GM23338 (cell line): ENCODE measurements at regions not wholly inside any gene's neighbourhood (a gene's known extent, or its start where the extent isn't known, plus 50 kb on each side); places are given as distances from the start of the nearest gene placed in this dataset.

Experiments
- ATAC-seq: fragments of 200-7000 bp; cut with Tn5 transposase; 3 replicates; pipeline ENCODE4 v1.9.1; 2020
- DNase-seq: peaks from one replicate; pipeline ENCODE4 v3.0.0-alpha.2; 2015; ENCODE audit warnings: low spot score
- H2AFZ ChIP-seq: fragments of 200-600 bp; sonication (generic); 2 replicates; pipeline ENCODE4 v1.8.0; 2016; ENCODE audit warnings: antibody characterized with exemption, mild to moderate bottlenecking, moderate library complexity
- H3F3A ChIP-seq: fragments of 200-600 bp; sonication (generic); replicated peaks from 2 replicates; pipeline ENCODE4 v1.8.0; 2017; ENCODE audit warnings: antibody characterized with exemption, mixed run types, low read depth
- H3K27ac ChIP-seq: fragments of 200-600 bp; sonication (generic); 2 replicates; pipeline ENCODE4 v1.6.1; 2016; ENCODE audit warnings: low read depth
- H3K27me3 ChIP-seq: fragments of 200-600 bp; sonication (generic); 2 replicates; pipeline ENCODE4 v1.8.0; 2016; ENCODE audit warnings: mild to moderate bottlenecking, mixed run types, moderate library complexity; ENCODE audit not compliant: insufficient read depth
- H3K36me3 ChIP-seq: fragments of 200-600 bp; sonication (generic); 2 replicates; pipeline ENCODE4 v1.8.0; 2016; ENCODE audit warnings: mild to moderate bottlenecking; ENCODE audit not compliant: insufficient read depth
- H3K4me1 ChIP-seq: fragments of 200-600 bp; sonication (generic); 2 replicates; pipeline ENCODE4 v1.8.0; 2016; ENCODE audit warnings: mild to moderate bottlenecking, moderate library complexity; ENCODE audit not compliant: insufficient read depth
- H3K4me2 ChIP-seq: fragments of 200-600 bp; sonication (generic); 2 replicates; pipeline ENCODE4 v1.7.1; 2017; ENCODE audit warnings: mixed run types
- H3K4me3 ChIP-seq: fragments of 200-600 bp; sonication (generic); 2 replicates; pipeline ENCODE4 v1.6.1; 2016; ENCODE audit warnings: mixed run types
- H3K79me2 ChIP-seq: fragments of 200-600 bp; sonication (generic); replicated peaks from 2 replicates; pipeline ENCODE4 v1.8.0; 2017; ENCODE audit warnings: mild to moderate bottlenecking; ENCODE audit not compliant: insufficient read depth
- H3K9me2 ChIP-seq: fragments of 200-600 bp; sonication (generic); 2 replicates; pipeline ENCODE4 v1.8.0; 2017; ENCODE audit not compliant: insufficient read depth
- H4K20me1 ChIP-seq: fragments of 200-600 bp; sonication (generic); replicated peaks from 2 replicates; pipeline ENCODE4 v1.8.0; 2017; ENCODE audit warnings: mild to moderate bottlenecking; ENCODE audit not compliant: insufficient read depth
- H3K27ac Mint-ChIP-seq: 2 replicates; pipeline ENCODE4 v1.8.0; 2020; ENCODE audit warnings: inconsistent platforms, mild to moderate bottlenecking, moderate library complexity, mixed read lengths
- H3K27me3 Mint-ChIP-seq: 3 replicates; pipeline ENCODE4 v1.8.0; 2022; ENCODE audit warnings: low read depth, mild to moderate bottlenecking, moderate library complexity, mixed read lengths, inconsistent platforms; ENCODE audit not compliant: insufficient read depth, poor library complexity
- H3K36me3 Mint-ChIP-seq: 3 replicates; pipeline ENCODE4 v1.8.0; 2021; ENCODE audit warnings: low read depth, mild to moderate bottlenecking, inconsistent platforms, moderate library complexity, mixed read lengths
- H3K4me1 Mint-ChIP-seq: 3 replicates; pipeline ENCODE4 v1.8.0; 2020; ENCODE audit warnings: mild to moderate bottlenecking, inconsistent platforms, mixed read lengths
- H3K4me3 Mint-ChIP-seq: 3 replicates; pipeline ENCODE4 v1.8.0; 2021; ENCODE audit warnings: moderate library complexity, mild to moderate bottlenecking, inconsistent platforms, mixed read lengths
- H3K9me3 Mint-ChIP-seq: 3 replicates; pipeline ENCODE4 v1.8.0; 2020; ENCODE audit warnings: moderate library complexity, mild to moderate bottlenecking, inconsistent platforms, mixed read lengths
- CREB1 ChIP-seq: fragments of 250-450 bp; sonication (Bioruptor Pico); IDR thresholded peaks from 2 replicates; pipeline ENCODE4 v1.5.0; 2020; ENCODE audit warnings: low read depth, mild to moderate bottlenecking, moderate library complexity
- ETS1 ChIP-seq: IDR thresholded peaks from 2 replicates; pipeline ENCODE4 v1.6.1; 2016; ENCODE audit warnings: antibody characterized with exemption
- EZH2 ChIP-seq: fragments of 200-600 bp; sonication (generic); IDR thresholded peaks from one replicate; pipeline ENCODE4 v1.8.0; 2017; ENCODE audit warnings: antibody characterized with exemption, mild to moderate bottlenecking, low read depth; ENCODE audit not compliant: unreplicated experiment
- EZH2phosphoT487 ChIP-seq: fragments of 200-600 bp; sonication (generic); IDR thresholded peaks from one replicate; pipeline ENCODE4 v1.8.1; 2018; ENCODE audit warnings: antibody characterized with exemption; ENCODE audit not compliant: unreplicated experiment
- JUNB ChIP-seq: IDR thresholded peaks from one replicate; pipeline ENCODE4 v1.6.1; 2016; ENCODE audit warnings: antibody characterized with exemption; ENCODE audit not compliant: unreplicated experiment
- NANOG ChIP-seq: IDR thresholded peaks from 2 replicates; pipeline ENCODE4 v1.6.1; 2016; ENCODE audit warnings: antibody characterized with exemption, borderline replicate concordance
- POLR2AphosphoS5 ChIP-seq: IDR thresholded peaks from 2 replicates; pipeline ENCODE4 v1.6.1; 2016; ENCODE audit warnings: antibody characterized with exemption, low read depth
- REST ChIP-seq: IDR thresholded peaks from one replicate; pipeline ENCODE4 v1.6.1; 2018; ENCODE audit warnings: antibody characterized with exemption; ENCODE audit not compliant: unreplicated experiment
- STAT1 ChIP-seq: IDR thresholded peaks from one replicate; pipeline ENCODE4 v1.6.1; 2016; ENCODE audit warnings: antibody characterized with exemption; ENCODE audit not compliant: unreplicated experiment
- ZNF114 ChIP-seq: fragments of 250-450 bp; sonication (Bioruptor Pico); IDR thresholded peaks from 2 replicates; pipeline ENCODE4 v1.5.0; 2020; ENCODE audit warnings: mild to moderate bottlenecking, moderate library complexity
- ZNF331 ChIP-seq: fragments of 250-450 bp; sonication (Bioruptor Pico); IDR thresholded peaks from 2 replicates; pipeline ENCODE4 v1.5.0; 2020; ENCODE audit warnings: low read depth, mild to moderate bottlenecking, moderate library complexity
- TF ChIP-seq, protein P1 (sequence below), 2 experiments: fragments of 200-600 bp in 1 of 2; sonication (generic) in 1 of 2; conservative IDR thresholded peaks; 2 replicates each; pipeline versions ENCODE4 v1.5.1 to v1.6.1; 2016 to 2017; ENCODE audit warnings: antibody characterized with exemption in 2 of 2, low read depth in 2 of 2, mild to moderate bottlenecking in 2 of 2, moderate library complexity in 1 of 2

GRCh38 chr2:111239581-111240249, 119.0 kb downstream of the BCL2L11 start (continued):
- TF ChIP-seq ZNF331: no peak
- no peak for TF ChIP-seq NANOG
- no peak for TF ChIP-seq EZH2
- no peak for TF ChIP-seq ETS1
- no peak for TF ChIP-seq CREB1 (CRISPR knock-in tag)
- no peak for TF ChIP-seq POLR2AphosphoS5
- TF ChIP-seq STAT1: no peak
- TF ChIP-seq, protein P1, sequence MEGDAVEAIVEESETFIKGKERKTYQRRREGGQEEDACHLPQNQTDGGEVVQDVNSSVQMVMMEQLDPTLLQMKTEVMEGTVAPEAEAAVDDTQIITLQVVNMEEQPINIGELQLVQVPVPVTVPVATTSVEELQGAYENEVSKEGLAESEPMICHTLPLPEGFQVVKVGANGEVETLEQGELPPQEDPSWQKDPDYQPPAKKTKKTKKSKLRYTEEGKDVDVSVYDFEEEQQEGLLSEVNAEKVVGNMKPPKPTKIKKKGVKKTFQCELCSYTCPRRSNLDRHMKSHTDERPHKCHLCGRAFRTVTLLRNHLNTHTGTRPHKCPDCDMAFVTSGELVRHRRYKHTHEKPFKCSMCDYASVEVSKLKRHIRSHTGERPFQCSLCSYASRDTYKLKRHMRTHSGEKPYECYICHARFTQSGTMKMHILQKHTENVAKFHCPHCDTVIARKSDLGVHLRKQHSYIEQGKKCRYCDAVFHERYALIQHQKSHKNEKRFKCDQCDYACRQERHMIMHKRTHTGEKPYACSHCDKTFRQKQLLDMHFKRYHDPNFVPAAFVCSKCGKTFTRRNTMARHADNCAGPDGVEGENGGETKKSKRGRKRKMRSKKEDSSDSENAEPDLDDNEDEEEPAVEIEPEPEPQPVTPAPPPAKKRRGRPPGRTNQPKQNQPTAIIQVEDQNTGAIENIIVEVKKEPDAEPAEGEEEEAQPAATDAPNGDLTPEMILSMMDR (conservative IDR thresholded peaks at IDR 0.05; ENCODE audit: low read depth in 2 of 2): no peak

DNA sequence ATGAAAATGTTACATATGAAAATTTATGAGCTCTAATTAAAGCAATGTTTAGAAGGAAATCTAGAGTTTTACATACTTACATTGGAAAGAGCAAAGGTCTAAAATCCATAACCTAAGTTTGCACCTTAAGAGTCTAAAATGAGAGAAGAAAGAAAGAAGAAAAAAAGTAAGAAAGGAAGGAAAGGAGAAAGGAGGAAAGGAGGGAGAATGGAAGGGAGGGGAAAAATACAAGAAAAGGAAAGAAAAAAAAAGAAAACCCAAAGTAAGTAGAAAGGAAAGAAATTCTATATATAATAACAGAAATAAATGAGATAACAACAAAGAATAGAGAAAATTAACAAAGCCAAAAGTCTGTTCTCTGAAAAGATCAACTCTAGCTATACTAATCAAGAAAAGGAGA, 122.6 kb downstream of the BCL2L11 start:
- H3K4me3 ChIP-seq: no peak overlapping the region
- H3K4me2 ChIP-seq: no peak overlapping the region
- H3K27me3 ChIP-seq: no peaks in the 10 kb centered on the region
- peaks cover 12% of the 10 kb centered on the region for H3K9me2 ChIP-seq
- no peaks in the 10 kb centered on the region for H3F3A ChIP-seq
- no peak overlapping the region for H3K27ac ChIP-seq
- H3K9me3 Mint-ChIP-seq: no peaks in the 10 kb centered on the region
- DNase-seq: no peak
- no peak for TF ChIP-seq JUNB
- TF ChIP-seq ZNF114: no peak
- no peak for TF ChIP-seq EZH2phosphoT487
- no peak for TF ChIP-seq ZNF331
- TF ChIP-seq NANOG: no peak
- no peak for TF ChIP-seq ETS1
- TF ChIP-seq, protein P1 (conservative IDR thresholded peaks at IDR 0.05; ENCODE audit: low read depth in 2 of 2): no peak
- no peak for TF ChIP-seq CREB1 (CRISPR knock-in tag)
- TF ChIP-seq STAT1: no peak
- TF ChIP-seq REST: no peak
- H2AFZ ChIP-seq: no peak overlapping the region
- H3K27me3 Mint-ChIP-seq: no peaks in the 10 kb centered on the region
- no peaks in the 10 kb centered on the region for H4K20me1 ChIP-seq
- no peaks in the 10 kb centered on the region for H3K36me3 Mint-ChIP-seq
- H3K4me1 ChIP-seq: no peaks in the 10 kb centered on the region
- H3K36me3 ChIP-seq: no peaks in the 10 kb centered on the region
- H3K4me1 Mint-ChIP-seq: no peaks in the 10 kb centered on the region
- H3K4me3 Mint-ChIP-seq: no peak overlapping the region
- no peaks in the 10 kb centered on the region for H3K79me2 ChIP-seq
- no peak for ATAC-seq
- H3K27ac Mint-ChIP-seq: no peak overlapping the region
